Ishikawa (cell line): ENCODE measurements at regions not wholly inside any gene's neighbourhood (a gene's known extent, or its start where the extent isn't known, plus 50 kb on each side); places are given as distances from the start of the nearest gene placed in this dataset.

Source experiments
- EP300 ChIP-seq: IDR thresholded peaks from 2 replicates; pipeline ENCODE4 v1.6.1; 2012; ENCODE audit warnings: borderline replicate concordance
- FOXM1 ChIP-seq: IDR thresholded peaks from 2 replicates; pipeline ENCODE4 v1.6.1; 2012; ENCODE audit warnings: low read depth, borderline replicate concordance
- NFIC ChIP-seq: IDR thresholded peaks from 2 replicates; pipeline ENCODE4 v1.6.1; 2012
- RAD21 ChIP-seq: IDR thresholded peaks from 2 replicates; pipeline ENCODE4 v1.6.1; 2012; ENCODE audit warnings: low read depth
- TF ChIP-seq, protein P1 (sequence below): IDR thresholded peaks from 2 replicates; pipeline ENCODE4 v1.6.1; 2012
- TF ChIP-seq, protein P2 (sequence below): IDR thresholded peaks from 2 replicates; pipeline ENCODE4 v1.6.1; 2012; ENCODE audit warnings: low read depth, mild to moderate bottlenecking

DNA sequence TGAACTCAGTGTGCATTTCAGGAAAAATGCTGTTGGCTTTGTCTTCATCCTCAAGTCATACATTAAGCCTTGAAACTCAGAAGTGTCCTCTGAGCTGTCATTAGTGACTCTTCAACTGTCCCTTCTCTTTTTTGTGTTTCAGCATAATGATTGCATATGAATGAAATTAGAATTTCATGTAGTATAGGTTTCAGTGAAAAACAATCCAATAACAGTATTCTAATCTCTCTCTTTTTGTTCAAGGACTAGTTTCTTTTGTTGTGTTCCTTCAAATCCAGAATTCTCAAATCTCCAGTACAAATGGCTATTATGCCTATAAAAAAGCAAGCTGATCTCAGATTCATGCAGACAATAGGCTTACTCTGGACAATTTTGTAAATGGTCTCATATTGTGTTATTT lies 133.5 kb downstream of the QPCT start:
- TF ChIP-seq, protein P1, sequence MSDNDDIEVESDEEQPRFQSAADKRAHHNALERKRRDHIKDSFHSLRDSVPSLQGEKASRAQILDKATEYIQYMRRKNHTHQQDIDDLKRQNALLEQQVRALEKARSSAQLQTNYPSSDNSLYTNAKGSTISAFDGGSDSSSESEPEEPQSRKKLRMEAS, result no peak
- TF ChIP-seq EP300, result no peak
- TF ChIP-seq NFIC, result no peak
- no peak for TF ChIP-seq RAD21
- no peak for TF ChIP-seq FOXM1
- TF ChIP-seq, protein P2, sequence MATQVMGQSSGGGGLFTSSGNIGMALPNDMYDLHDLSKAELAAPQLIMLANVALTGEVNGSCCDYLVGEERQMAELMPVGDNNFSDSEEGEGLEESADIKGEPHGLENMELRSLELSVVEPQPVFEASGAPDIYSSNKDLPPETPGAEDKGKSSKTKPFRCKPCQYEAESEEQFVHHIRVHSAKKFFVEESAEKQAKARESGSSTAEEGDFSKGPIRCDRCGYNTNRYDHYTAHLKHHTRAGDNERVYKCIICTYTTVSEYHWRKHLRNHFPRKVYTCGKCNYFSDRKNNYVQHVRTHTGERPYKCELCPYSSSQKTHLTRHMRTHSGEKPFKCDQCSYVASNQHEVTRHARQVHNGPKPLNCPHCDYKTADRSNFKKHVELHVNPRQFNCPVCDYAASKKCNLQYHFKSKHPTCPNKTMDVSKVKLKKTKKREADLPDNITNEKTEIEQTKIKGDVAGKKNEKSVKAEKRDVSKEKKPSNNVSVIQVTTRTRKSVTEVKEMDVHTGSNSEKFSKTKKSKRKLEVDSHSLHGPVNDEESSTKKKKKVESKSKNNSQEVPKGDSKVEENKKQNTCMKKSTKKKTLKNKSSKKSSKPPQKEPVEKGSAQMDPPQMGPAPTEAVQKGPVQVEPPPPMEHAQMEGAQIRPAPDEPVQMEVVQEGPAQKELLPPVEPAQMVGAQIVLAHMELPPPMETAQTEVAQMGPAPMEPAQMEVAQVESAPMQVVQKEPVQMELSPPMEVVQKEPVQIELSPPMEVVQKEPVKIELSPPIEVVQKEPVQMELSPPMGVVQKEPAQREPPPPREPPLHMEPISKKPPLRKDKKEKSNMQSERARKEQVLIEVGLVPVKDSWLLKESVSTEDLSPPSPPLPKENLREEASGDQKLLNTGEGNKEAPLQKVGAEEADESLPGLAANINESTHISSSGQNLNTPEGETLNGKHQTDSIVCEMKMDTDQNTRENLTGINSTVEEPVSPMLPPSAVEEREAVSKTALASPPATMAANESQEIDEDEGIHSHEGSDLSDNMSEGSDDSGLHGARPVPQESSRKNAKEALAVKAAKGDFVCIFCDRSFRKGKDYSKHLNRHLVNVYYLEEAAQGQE, result no peak
